GM12864 (cell line): ENCODE measurements at regions not wholly inside any gene's neighbourhood (a gene's known extent, or its start where the extent isn't known, plus 50 kb on each side); places are given as distances from the start of the nearest gene placed in this dataset.

ENCODE experiments used
- DNase-seq: peaks from one replicate; pipeline ENCODE4 v3.0.0-alpha.2; 2011; ENCODE audit warnings: low read depth
- H3K4me3 ChIP-seq: 2 replicates; pipeline ENCODE4 v1.5.1; 2011; ENCODE audit warnings: mild to moderate bottlenecking, low read depth, low read length, control low read depth
- CTCF ChIP-seq: IDR thresholded peaks from 2 replicates; pipeline ENCODE4 v1.5.1; 2011; ENCODE audit warnings: low read depth, mild to moderate bottlenecking, moderate library complexity, low read length, control low read depth, inconsistent platforms; ENCODE audit errors: missing control alignments

GRCh38 chr10:78247266-78247665, 213.6 kb downstream of the RPS24 start:
- DNase-seq = no peak
- no peak for TF ChIP-seq CTCF
- H3K4me3 ChIP-seq = no peak overlapping the region

- H3K4me3 ChIP-seq = no peak overlapping the region
- no peak for TF ChIP-seq CTCF
- no peak for DNase-seq
Measured at GRCh38 chr10:78247821-78248220, 214.2 kb downstream of the RPS24 start.

- H3K4me3 ChIP-seq = no peak overlapping the region
- DNase-seq = no peak
- TF ChIP-seq CTCF = no peak
Measured at GRCh38 chr10:78248651-78249464, 215.2 kb downstream of the RPS24 start.

- no peak overlapping the region for H3K4me3 ChIP-seq
- TF ChIP-seq CTCF = no peak
- DNase-seq = no peak
Measured at GRCh38 chr10:78249690-78250089, 216.0 kb downstream of the RPS24 start.

GRCh38 chr10:78250313-78251015, 216.8 kb downstream of the RPS24 start:
- no peak for DNase-seq
- TF ChIP-seq CTCF = no peak
- H3K4me3 ChIP-seq = no peak overlapping the region

GRCh38 chr10:78251016-78251385, 217.3 kb downstream of the RPS24 start:
- DNase-seq = no peak
- no peak for TF ChIP-seq CTCF
- no peak overlapping the region for H3K4me3 ChIP-seq

GRCh38 chr10:78252286-78252685, 218.6 kb downstream of the RPS24 start:
- no peak for DNase-seq
- no peak for TF ChIP-seq CTCF
- no peak overlapping the region for H3K4me3 ChIP-seq
